Endothelial cell of umbilical vein (primary cell): ENCODE measurements at regions not wholly inside any gene's neighbourhood (a gene's known extent, or its start where the extent isn't known, plus 50 kb on each side); places are given as distances from the start of the nearest gene placed in this dataset.

Source experiments
- BruUV-seq: library from RNA; stranded (reverse); fragments of 400-500 nt; replicated peaks from 2 replicates; lab custom pipeline; 2021; lab: Mats Ljungman, UMichigan
- CTCF ChIA-PET: fragments of 300-600, 350-600 bp; sonication (Branson Sonifier 250); formaldehyde crosslinking; loops from one replicate; lab custom pipeline; 2021; ENCODE audit warnings: antibody characterized with exemption, inconsistent platforms; lab: Charles Lee
- POLR2A ChIA-PET: fragments of 300-600, 350-600 bp; sonication (Branson Sonifier 250); formaldehyde crosslinking; loops from one replicate; lab custom pipeline; 2021; ENCODE audit warnings: antibody characterized with exemption, inconsistent platforms; lab: Charles Lee
- DNase-seq: peaks from one replicate; pipeline ENCODE4 v3.0.0-alpha.2; 2011; ENCODE audit warnings: low read depth, low spot score
- FAIRE-seq: peaks from 2 replicates; lab custom pipeline; 2011; peaks lifted over from hg19 to GRCh38; lab: Jason Lieb, UNC
- H2AFZ ChIP-seq: 2 replicates; pipeline ENCODE4 v1.6.0; 2012; ENCODE audit warnings: low read depth, low read length, control low read depth, inconsistent platforms
- H3K27ac ChIP-seq: 2 replicates; pipeline ENCODE4 v1.5.1; 2011; ENCODE audit warnings: low read depth, mild to moderate bottlenecking, control low read depth, low read length, moderate library complexity; ENCODE audit not compliant: insufficient read depth
- H3K27me3 ChIP-seq, 2 experiments: 2 replicates each; pipeline versions ENCODE4 v1.6.0 to v1.6.1; 2011; ENCODE audit warnings: low read length in 2 of 2, mixed read lengths in 1 of 2; ENCODE audit not compliant: control insufficient read depth in 2 of 2, insufficient read depth in 2 of 2
- H3K36me3 ChIP-seq, 2 experiments: 2 replicates in 1 of 2; 3 replicates in 1 of 2; pipeline ENCODE4 v1.5.1; 2011; ENCODE audit warnings: low read length in 2 of 2, mild to moderate bottlenecking in 1 of 2, moderate library complexity in 1 of 2; ENCODE audit not compliant: control insufficient read depth in 2 of 2, insufficient read depth in 2 of 2; ENCODE audit errors: extremely low read depth in 1 of 2
- H3K4me1 ChIP-seq: 3 replicates; pipeline ENCODE4 v1.5.1; 2011; ENCODE audit warnings: mild to moderate bottlenecking, low read length; ENCODE audit not compliant: control insufficient read depth, insufficient read depth; ENCODE audit errors: extremely low read depth
- H3K4me2 ChIP-seq: 2 replicates; pipeline ENCODE4 v1.6.1; 2011; ENCODE audit warnings: low read length, control low read depth, mixed read lengths; ENCODE audit not compliant: insufficient read depth
- H3K4me3 ChIP-seq, 3 experiments: fragments of 200-600 bp in 1 of 3; sonication (generic), shearing (Covaris generic) in 1 of 3; replicated peaks in 1 of 3; 2 replicates each; pipeline ENCODE4 v1.5.1; 2011 to 2016; ENCODE audit warnings: control low read depth in 3 of 3, low read length in 3 of 3, mild to moderate bottlenecking in 2 of 3, inconsistent platforms in 1 of 3, low read depth in 1 of 3, moderate library complexity in 1 of 3; ENCODE audit not compliant: insufficient read depth in 1 of 3
- H3K79me2 ChIP-seq: 2 replicates; pipeline ENCODE4 v1.6.0; 2012; ENCODE audit warnings: low read length, inconsistent platforms; ENCODE audit not compliant: control insufficient read depth, insufficient read depth
- H3K9ac ChIP-seq: replicated peaks from 2 replicates; pipeline ENCODE3; 2011; ENCODE audit warnings: low read length, control low read depth; ENCODE audit not compliant: insufficient read depth; ENCODE audit errors: extremely low read depth
- H3K9me1 ChIP-seq: replicated peaks from 3 replicates; pipeline ENCODE4 v1.6.0; 2011; ENCODE audit warnings: mild to moderate bottlenecking, low read length; ENCODE audit not compliant: control insufficient read depth, insufficient read depth; ENCODE audit errors: extremely low read depth
- H3K9me3 ChIP-seq: replicated peaks from 2 replicates; pipeline ENCODE4 v1.5.1; 2012; ENCODE audit warnings: low read length, inconsistent platforms; ENCODE audit not compliant: control insufficient read depth, insufficient read depth
- H4K20me1 ChIP-seq: replicated peaks from 2 replicates; pipeline ENCODE3; 2011; ENCODE audit warnings: mild to moderate bottlenecking, low read length; ENCODE audit not compliant: control insufficient read depth, insufficient read depth; ENCODE audit errors: extremely low read depth
- EZH2 ChIP-seq: IDR thresholded peaks from 2 replicates; pipeline ENCODE4 v1.6.1; 2012; ENCODE audit warnings: borderline replicate concordance, low read depth, mild to moderate bottlenecking, moderate library complexity, low read length, inconsistent platforms; ENCODE audit not compliant: severe bottlenecking
- FOS ChIP-seq: IDR thresholded peaks from 2 replicates; pipeline ENCODE4 v1.6.1; 2011; ENCODE audit warnings: mild to moderate bottlenecking, low read length, moderate library complexity, borderline replicate concordance; ENCODE audit not compliant: insufficient read depth
- GATA2 ChIP-seq: IDR thresholded peaks from 2 replicates; pipeline ENCODE4 v1.7.0; 2011; ENCODE audit warnings: low read depth, mild to moderate bottlenecking, moderate library complexity, mixed read lengths, low read length; ENCODE audit not compliant: insufficient read length, insufficient read depth
- JUN ChIP-seq: IDR thresholded peaks from 2 replicates; pipeline ENCODE4 v1.6.1; 2011; ENCODE audit warnings: borderline replicate concordance, low read depth; ENCODE audit not compliant: insufficient read length, insufficient read depth
- MYC ChIP-seq: IDR thresholded peaks from one replicate; pipeline ENCODE4 v1.6.1; 2011; ENCODE audit warnings: mild to moderate bottlenecking, low read depth, low read length
- POLR2A ChIP-seq: IDR thresholded peaks from 2 replicates; pipeline ENCODE4 v1.6.1; 2012; ENCODE audit warnings: low read depth, mild to moderate bottlenecking, control low read depth, low read length
- POLR2AphosphoS5 ChIP-seq: IDR thresholded peaks from 2 replicates; pipeline ENCODE4 v1.6.1; 2012; ENCODE audit warnings: low read depth, mild to moderate bottlenecking, control low read depth, low read length, moderate library complexity; ENCODE audit not compliant: insufficient read depth
- dilution Hi-C: fragments of 300-500 bp; cut with MboI; formaldehyde crosslinking; loops from one replicate; pipeline ENCODE4 v1.15.0; 2019; ENCODE audit warnings: low sequenced_read_pairs; ENCODE audit not compliant: extremely low pct_ligation_motif_present
- intact Hi-C: fragments of 100-400 bp; cut with micrococcal nuclease; formaldehyde crosslinking; loops from one replicate; pipeline ENCODE4 v1.10.0; 2022
- TF ChIP-seq, protein P1 (sequence below), 2 donors: IDR thresholded peaks; 1 replicate in 1 of 2; 2 replicates in 1 of 2; pipeline ENCODE4 v1.5.1; 2011; ENCODE audit warnings: low read length in 2 of 2, mild to moderate bottlenecking in 2 of 2, moderate library complexity in 2 of 2, control low read depth in 1 of 2, inconsistent platforms in 1 of 2, low read depth in 1 of 2; ENCODE audit not compliant: insufficient read depth in 1 of 2; ENCODE audit errors: extremely low read depth in 1 of 2
- TF ChIP-seq, protein P2 (sequence below): IDR thresholded peaks from 2 replicates; pipeline ENCODE4 v1.6.1; 2011; ENCODE audit not compliant: insufficient read depth, insufficient read length

DNA sequence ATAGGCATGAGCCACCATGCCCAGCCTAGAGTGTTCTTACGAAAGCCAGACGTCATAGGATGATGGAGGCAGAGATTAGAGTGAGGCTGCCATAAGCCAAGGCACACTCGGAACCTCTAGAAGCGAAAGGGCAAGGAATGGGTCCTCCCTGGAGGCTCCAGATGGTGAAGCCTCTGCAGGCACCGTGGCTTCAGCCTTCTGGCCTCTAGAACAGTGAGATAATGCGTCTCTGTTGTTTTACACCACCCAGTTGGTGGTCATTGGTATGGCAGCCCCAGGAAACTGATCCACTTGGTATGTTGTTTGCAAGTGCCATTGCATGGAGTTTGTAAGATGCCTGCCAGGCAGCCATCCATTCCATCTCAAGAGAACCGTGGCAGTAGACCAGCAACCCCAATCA lies 791.0 kb downstream of the TBC1D22A start:
- BruUV-seq = no TSS peak
- intact Hi-C loops = no loop called here
- DNase-seq = no peak
- Histone ChIP-seq H3K79me2 (no peaks in the 10 kb centered on the region), H3K9ac (no peak overlapping the region), H2AFZ (no peak overlapping the region), H3K27ac (no peak overlapping the region), H3K4me2 (no peak overlapping the region), H3K36me3 (no peaks in the 10 kb centered on the region), H3K9me3 (peaks cover 15% of the 10 kb centered on the region), H3K4me1 (no peaks in the 10 kb centered on the region), H3K4me3 (no peak overlapping the region), H3K9me1 (no peaks in the 10 kb centered on the region), H4K20me1 (no peaks in the 10 kb centered on the region), H3K27me3 (no peaks in the 10 kb centered on the region)
- ChIA-PET CTCF (no interaction called here), POLR2A (no interaction called here)
- dilution Hi-C loops = no loop called here
- TF ChIP-seq, protein P1, sequence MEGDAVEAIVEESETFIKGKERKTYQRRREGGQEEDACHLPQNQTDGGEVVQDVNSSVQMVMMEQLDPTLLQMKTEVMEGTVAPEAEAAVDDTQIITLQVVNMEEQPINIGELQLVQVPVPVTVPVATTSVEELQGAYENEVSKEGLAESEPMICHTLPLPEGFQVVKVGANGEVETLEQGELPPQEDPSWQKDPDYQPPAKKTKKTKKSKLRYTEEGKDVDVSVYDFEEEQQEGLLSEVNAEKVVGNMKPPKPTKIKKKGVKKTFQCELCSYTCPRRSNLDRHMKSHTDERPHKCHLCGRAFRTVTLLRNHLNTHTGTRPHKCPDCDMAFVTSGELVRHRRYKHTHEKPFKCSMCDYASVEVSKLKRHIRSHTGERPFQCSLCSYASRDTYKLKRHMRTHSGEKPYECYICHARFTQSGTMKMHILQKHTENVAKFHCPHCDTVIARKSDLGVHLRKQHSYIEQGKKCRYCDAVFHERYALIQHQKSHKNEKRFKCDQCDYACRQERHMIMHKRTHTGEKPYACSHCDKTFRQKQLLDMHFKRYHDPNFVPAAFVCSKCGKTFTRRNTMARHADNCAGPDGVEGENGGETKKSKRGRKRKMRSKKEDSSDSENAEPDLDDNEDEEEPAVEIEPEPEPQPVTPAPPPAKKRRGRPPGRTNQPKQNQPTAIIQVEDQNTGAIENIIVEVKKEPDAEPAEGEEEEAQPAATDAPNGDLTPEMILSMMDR (IDR thresholded peaks at IDR 0.05; ENCODE audit: extremely low read depth in 1 of 2, insufficient read depth in 1 of 2, low read depth in 1 of 2, low read length in 2 of 2) = no peak
- TF ChIP-seq, protein P2, sequence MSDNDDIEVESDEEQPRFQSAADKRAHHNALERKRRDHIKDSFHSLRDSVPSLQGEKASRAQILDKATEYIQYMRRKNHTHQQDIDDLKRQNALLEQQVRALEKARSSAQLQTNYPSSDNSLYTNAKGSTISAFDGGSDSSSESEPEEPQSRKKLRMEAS = no peak
- no peak for TF ChIP-seq POLR2AphosphoS5
- TF ChIP-seq GATA2 = no peak
- TF ChIP-seq JUN = no peak
- no peak for TF ChIP-seq FOS
- no peak for TF ChIP-seq POLR2A
- TF ChIP-seq EZH2 = no peak
- TF ChIP-seq MYC = no peak
- FAIRE-seq = no peak
